ENCODE measurements at regions not wholly inside any gene's neighbourhood (a gene's known extent, or its start where the extent isn't known, plus 50 kb on each side); places are given as distances from the start of the nearest gene placed in this dataset.

DNA sequence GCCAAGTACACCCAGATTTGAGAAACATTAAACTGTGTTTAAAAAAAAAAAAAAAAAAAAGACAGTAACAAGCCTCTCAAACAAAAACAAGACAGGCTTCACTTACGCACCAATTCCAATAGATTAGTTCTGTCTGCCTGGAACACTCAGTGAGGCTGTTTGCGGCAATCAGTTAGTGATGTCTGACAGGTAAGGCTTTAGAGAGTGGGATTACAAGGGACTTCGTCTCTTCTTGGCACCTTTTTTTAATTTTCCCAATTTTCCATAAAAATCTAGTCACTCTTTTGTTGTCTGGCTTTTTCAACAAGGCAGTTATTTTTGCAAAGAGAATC, 79.6 kb downstream of the NCOR2 start:
- DNase-seq, result peak; percentile 26

DNA sequence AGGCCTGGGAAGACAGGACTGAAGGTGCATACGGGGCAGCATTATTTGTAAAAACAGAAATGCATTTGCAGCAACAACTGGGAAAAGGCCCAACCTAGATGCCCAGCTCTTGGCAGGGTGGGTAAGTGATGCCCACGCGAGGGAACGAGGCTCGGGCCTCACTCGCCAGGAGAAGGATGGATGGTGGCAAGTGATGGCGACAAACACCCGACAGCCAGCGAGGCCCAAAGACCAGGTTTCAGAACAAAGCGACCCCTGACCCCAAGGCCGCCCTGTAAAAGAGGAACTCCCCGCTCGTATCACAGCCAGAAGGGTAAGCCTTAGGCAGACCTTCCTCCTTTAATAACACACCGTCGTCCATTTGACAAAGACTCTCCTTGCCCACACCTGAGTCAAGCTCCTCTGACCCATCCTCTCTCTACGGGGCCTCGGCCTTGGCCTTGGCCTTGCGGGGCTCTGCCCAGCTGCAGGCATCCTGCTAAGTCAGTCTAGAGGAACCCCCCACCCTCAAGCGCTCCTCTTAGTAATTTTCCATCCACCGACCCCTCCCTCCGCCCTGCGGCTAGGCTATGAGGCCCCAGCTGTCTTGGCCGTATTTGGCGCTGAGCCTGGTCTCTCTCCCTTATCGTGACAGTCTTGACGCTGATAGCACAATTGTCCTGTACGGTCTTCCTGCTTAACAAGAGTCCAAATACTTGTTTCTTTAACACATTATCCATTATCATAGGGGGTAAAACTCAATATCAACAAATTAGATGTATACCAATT, 80.2 kb downstream of the NCOR2 start:
- DNase-seq, result no peak

DNA sequence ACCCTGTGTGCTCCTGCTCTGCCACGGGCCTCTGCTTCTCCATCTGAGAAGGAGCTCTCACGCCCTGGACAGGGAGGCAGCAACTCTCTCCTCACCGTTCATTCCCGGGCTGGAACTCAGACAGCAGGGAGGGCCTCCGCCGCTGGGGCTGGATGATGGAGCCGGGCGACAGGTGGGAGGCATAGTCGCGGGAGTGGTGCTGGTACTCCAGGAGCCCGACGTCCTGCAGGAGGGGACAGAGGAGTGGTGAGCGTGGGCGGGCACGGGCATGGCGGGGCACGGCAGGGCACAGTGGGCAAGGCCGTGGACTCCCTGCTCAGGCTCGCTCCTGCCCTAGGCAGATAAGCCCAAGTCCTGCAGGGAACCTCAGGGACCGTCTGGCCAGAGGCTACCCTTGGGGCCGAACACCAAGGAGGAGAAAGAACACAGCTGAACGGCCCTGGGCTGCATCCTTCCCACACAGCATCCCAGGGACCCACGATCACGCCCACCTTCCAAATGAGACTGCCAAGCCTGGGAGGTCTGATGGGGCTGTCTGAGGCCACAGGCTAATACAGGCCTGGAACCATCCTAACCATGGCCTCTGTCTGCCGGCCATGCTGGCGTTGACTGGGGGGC, 81.0 kb downstream of the NCOR2 start:
- no peak for DNase-seq

DNA sequence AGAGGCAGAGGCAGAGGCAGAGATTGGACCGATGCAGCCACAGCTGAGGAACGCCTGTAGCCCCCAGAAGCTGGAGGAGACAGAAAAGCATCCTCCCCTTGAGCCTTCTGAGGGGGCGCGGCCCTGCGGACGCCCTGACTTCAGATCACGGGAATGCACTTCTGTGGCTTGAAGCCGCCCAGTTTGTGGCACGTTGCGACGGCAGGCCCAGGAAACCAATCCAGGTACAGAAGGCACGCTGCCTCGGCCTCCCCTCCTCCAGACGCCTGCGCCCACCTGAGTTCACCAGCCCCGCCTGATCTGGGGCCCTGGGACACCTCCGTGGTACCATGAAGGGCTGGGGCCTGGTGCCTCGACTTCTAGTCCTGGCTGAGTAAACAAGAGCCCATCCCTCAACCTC, 82.0 kb downstream of the NCOR2 start:
- DNase-seq, result no peak

DNA sequence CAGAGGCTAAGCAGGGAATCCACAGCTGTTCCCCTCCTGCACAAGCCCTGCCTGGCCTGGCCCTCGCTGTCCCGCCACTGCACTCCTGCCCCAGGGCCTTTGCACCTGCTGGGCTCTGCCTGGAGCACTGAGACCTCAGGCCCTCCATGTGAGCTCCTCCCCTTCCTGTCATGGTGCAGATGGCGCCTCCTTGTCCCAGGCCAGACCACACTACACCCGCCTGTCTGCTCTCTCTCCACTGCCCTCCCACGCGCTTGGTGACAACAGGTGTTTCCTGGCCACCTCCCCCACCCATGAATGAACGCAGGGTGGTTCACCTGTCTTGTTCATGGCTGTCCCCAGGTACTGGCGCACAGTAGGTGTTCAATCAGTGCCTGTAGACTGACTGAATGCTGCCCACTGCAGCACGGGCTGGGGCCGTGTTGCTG, 82.9 kb downstream of the NCOR2 start:
- no peak for DNase-seq

DNA sequence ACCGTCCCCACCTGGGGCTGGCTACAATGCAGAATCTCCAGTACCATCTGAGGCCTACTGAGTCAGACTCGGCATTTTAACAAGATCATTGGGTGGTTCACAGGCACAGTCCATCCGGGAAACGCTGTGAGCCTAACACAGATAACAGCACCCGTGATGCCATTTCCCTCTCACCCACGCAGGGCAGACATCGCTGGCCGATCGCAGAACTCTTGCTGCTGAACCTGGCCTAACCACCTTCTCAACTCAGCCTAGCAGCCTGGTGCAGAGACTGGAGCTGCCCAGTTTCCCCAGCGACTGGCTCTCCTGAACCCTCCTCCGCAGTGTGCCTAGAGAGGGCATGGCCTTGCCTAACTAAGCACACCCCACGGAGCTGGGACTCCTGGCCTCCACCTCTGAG, 83.3 kb downstream of the NCOR2 start:
- DNase-seq, result no peak

DNA sequence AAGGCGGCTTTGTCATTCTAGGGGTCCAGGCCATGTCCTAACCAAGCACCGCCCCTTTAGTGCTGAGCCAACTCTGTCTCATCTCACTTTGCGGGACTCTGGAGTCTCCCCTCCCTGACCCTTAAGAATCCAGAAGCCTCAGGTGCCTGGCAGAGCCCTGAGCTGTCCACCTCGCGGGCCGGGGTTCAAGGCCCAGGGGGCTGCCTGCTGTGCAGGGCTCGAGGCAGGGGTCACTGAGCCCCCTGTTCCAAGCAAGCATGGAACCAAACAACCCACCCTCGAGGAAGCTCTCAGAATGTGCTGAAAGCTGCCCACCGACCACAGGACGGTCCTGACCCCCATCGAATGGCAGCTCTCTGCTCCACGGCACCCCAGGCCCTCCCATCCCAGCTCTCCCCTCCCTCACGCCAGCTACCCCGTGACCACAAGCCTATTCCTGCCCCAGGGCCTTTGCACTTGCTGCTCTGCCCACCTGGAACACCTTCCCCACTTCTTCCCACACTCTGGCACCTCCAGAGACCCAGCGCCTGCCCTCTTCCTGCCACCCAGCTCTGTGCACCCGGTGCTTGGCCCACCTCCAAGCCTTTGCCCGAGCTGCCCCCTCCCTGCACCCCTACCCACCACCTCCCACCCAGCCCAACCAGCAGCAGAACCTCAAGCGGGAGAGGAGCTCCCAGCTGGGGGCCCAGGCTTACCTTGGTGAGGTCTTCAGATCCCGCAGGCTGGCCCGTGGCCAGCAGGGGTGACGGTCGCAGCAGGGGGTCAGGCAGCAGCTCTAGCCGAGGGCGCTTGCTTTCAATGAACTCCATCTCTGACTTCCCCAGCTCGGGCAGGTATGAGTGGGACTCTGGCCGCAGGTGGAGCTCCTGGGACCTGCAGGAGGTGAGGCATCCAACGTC, 84.3 kb downstream of the NCOR2 start:
- DNase-seq, result no peak

DNA sequence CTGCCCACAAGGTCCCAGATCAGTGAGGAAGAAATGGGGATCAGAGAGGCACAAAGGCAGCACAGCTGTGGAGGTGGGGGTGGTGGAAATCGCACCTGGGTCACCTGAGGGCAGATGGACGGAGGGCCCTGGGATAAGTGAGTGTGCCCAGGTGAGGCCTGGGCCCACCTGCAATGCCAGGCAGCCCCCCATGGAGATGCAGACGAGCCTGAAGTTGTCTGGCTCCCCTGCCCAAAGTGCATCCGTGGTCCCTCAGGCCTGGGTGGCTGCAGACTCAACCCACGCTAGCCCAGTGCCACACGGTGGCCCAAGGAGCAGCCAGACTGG, 84.9 kb downstream of the NCOR2 start:
- DNase-seq, result no peak

DNA sequence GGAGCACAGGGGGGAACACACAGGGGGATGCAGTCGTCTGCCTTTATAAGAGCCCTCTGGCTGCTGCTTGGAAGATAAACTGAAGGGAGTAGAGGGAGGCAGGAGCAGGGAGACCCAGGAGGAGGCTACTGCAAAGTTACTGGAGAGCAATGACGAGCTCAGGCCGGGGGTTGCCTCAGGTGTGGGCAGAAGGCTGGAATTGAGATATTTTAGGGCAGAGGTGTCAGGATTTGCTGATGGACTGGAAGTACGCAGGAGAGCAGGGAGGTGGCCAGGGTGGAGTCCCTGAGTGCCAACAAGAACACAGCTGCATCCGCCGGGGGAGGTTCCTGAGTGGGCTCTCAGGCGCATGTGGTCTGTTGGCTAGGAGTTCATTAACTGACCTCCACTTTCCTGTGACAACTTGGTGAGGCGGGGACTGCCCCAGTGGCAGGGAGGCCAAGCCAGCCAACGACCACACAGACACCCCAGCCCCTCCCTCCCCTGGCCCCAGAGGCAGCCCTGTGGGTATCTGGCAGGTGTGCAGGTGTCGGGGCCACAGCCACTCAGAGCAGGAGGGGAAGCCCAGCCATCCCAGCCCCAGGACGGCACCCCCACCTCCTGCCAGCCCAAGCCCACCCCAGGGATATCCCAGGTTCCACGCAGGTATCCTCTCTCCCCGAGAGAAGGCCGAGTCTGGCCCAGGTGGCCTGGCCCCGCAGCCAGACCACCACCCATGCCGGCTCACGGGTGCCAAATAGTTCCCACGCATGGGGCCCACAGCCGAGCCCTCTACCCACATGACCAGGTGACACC, 85.4 kb downstream of the NCOR2 start:
- DNase-seq, result no peak

DNA sequence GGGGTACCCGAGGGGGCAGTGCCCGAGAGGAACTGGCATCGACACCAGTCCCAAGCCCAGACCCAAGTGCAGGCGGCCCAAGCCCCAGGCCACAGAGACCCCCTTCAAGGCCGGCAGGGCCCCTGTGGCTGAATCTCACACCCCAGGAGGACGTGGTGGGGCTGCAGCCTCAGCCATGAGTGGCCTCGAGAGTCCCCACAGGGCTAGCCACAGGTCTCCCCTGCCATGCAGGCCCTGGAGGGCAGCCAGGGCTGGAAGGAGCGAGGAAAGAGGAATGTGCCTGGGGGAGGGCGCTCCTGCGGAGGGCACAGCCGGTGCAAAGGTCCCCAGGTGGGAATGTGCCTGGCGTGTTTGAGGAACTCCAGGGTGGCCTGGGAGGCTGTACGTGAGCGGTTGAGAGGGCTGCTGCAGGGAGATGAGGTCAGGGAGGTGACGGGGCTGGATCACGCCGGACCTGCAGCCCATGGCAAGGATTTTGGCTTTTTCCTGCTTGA, 86.1 kb downstream of the NCOR2 start:
- DNase-seq, result peak; percentile 41

DNA sequence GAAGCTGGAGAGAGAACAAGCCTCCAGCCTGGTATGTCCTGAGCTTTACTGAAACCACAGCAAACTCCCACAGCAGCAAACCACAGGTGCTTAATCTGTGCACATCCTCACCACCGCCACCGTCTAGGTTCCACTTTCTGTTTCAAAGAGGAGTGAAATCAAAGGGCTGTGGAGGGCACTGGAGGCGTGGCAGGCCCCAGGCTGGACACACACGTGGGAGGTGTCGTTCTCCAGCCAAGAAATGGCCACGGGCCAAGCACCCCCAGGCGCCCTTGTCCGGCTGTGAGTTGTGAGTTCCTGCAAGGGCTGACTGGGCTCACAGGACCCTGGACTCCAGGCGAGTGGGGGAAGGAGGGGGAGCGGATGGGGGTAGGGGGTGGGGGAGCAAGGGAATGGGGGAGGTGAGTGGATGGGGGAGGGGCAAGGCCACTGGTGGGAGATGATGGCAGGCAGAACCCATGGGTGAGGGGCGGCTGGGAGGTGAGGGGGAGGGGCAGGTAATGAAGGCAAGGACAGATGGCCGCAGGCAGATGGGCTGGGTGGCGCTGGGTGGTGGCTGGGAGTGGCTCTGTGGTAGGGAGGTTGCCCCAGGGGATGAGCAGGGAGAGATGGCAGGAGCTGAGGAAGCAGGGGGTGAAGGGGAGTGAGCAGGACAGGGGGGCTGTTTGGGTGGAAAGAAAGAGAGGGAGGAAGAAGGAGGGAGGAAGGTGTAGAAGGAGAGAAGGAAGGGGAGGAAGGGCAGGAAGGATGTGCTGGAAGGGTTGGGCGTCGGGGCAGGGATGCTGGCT, 86.7 kb downstream of the NCOR2 start:
- peak; percentile 96 for DNase-seq

DNA sequence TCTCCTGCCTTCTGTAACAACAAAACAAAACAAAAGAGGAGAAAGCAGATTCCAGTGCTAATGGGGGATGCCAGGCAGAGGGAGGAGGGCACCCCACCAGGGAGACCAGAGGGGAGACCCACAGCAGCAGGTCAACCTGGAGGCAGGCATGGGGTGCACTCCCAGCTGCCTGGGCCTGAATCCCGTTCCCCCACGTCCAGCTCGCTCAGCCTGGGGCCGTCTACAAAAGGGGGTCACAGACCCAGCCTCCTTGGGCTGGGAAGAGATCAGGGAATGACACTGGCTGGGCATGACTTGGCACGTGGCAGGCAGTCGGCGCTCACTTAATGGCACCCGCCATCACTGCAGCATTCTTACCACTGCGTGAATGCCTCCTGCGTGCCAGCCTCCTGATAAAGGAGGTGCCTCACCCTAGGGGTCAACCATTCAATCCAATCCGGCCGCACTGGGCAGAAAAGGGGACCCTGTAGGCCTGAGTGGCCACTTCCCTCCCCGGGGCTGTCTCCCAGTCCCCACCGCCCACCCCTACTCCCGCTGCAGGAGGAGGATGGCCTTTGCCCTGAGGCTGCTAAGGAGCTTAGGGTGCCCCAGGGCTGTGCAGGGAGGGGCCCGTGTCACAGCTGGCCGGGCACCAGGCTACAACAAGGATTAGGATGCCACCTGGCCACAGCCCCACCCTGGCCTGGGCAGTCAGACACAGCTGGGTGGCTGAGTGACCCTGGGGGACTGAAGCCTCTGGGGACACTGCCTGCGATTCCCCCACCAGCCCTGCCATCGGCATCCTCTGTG, 87.5 kb downstream of the NCOR2 start:
- DNase-seq, result peak; percentile 22

DNA sequence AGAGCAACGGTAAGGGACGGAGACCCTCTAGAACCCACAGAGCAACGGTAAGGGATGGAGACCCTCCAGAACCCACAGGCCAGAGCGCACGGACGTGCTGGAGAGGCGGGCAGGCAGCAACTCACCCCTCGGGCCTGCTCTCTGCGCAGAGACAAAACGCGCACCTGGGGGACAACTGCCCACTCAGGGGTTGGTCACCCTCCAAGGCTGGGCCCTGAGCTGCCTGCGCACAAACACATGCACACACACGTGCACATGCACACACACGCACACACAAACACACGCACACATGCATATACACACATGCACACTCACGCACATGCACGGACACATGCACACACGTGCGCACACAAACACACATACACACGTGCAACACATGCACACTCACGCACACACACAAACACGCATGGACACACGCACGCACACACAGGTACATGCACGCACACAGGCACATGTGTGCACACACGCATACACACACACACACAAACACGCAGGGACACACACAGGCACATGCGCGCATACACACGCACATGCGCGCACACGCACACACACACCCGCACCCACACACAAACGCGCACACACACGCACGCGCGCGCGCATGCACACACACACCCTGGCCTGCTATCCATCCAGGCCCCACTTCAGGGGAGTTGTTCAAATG, 88.3 kb downstream of the NCOR2 start:
- no peak for DNase-seq

DNA sequence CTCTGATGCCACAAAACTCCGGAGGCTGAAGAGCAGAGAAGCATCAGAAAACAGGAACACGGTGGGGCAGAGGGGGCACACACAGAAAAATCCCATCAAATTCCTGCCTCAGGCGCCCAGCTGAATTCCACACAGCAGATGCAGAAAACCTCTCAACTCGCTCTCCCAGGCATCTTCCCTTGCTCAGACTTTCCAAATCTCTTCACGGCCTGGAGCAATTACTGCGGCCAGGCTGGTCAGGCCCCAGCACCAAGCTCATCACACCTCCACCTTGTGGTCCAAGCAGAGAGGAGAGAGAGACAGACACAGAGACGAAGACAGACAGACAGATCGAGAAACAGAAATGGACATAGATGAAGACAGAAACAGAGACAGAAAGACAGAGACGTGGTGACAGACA, 89.0 kb downstream of the NCOR2 start:
- DNase-seq, result no peak

DNA sequence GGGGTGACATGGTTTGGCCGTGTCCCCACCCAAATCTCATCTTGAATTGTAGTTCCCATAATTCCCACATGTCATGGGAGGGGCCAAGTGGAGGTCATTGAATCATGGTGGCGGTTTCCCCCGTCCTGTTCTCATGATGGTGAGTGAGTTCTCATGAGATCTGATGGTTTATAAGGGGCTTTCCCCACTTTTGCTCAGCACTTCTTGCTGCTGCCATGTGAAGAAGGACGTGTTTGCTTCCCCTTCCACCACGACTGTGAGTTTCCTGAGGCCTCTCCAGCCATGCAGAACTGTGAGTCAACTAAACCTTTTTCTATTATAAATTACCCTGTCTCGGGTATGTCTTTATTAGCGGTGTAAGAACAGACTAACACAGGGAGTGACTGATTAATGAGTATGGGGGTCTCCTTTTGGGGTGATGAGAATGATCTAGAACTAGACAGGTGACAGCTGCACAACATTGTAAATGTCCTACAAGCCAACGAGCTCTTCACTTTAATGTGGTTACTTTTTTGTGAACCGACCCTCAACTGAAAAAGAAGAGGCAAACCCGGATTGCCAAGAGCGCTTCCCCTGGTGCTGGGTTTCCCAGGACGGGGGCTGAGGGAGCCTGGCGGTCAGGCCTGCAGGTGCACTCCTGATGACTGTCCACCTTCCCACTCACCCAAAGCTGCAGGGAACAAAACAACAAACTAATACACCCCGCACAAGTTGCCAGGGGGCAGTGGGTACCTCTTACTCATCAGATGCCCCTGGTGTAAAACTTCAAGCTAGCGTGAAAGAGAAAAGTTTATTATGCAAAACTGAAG, 90.1 kb downstream of the NCOR2 start:
- no peak for DNase-seq

DNA sequence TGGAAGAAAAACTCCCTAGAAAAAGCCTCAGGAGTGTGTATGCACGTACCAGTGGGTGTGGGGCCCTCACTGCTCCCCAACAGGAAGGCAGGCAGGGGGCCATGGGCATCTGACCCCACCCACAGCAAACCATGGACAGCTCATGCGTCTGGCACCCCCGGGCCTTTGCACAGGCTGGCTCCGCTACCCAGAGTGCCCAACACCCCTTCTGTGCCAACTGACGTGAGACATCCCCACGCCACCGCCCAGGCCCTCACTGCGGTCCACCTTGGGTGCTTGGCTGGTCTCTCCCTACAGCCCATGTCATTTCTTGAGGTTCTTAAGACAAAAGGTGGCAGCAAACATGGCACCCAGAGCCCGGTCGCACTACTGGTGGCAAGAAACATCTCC, 91.4 kb downstream of the NCOR2 start:
- no peak for DNase-seq

DNA sequence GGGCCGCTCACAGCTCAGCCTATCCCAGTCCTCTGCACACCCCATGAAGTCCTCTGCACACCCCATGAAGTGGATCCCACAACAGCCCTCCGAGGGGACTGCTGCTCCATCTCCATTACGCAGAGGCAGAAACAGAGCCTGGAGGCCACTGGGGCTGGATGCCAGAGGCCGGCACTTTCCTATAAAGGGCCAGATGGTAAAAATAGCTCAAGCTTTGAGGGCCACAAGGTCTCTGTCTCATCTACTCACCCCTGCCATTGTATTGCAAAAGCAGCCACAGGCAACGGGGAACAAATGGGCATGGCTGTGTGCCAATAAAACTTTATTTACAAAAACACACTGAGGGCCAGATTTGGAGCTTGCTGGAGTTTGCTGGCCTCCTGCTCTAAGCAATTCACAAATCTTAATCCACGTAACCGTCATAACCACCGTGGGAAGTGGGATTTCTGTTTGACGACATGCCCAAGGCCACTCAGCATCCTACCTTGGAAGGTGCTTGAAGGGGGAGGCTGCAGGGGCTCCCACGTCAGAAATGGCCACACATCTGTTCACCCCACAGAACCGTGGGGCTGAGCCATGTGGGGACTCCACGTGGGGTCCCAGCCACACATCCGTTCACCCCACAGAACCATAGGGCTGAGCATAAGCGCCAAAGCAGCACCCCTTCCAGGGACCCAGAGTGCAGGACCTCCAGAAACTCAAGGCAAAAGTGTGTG, 92.0 kb downstream of the NCOR2 start:
- DNase-seq, result no peak

DNA sequence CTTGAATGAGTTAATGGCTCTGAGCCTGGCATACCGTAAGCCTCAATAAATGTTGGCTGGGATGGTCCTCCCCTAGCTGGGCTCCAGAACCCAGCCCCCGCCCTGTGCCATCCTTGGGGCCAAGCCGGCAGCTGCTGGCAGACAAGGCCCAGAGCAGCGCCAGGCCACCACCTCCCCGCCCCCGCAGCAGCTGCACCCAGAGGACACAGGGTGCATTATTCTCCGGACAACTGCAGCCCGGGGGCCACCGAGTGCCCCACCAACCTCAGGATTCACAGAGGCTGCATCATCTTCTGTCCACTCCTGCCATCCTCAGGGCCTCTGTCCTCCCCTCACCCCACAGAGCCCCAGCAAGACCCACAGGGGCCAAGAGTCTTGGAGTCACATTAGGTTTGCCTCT, 92.7 kb downstream of the NCOR2 start:
- no peak for DNase-seq

DNA sequence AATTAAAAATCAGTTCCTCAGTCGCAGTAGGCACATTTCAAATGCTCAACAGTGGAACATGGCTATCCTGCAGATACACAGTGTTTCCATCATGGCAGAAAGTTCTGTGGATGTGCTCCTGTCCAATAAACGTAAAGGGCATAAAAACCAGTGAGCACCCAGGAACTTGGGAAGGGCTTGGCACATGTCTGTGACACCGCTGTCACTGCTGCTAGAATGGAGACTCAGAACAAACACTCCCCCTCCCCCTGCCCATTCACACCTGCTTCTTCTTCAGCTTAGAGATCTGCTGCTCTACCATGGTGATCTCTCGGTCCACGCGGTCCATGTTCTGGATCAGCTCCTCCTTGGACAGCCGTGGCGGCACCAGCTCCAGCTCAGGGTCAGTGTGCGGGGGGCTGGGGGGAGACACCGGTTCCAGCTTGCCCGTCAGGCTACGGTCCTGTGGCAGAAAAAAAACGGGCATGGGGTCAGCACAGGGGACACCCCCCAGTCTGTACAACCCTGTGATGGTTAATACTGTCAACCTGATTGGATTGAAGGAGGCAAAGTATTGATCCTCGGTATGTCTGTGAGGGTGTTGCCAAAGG, 94.6 kb downstream of the NCOR2 start:
- no peak for DNase-seq

Data from NCI-H2171 treated with DMSO at 0.1 percent for 48 hours (cell line).